Panc1 (cell line): ENCODE measurements at regions not wholly inside any gene's neighbourhood (a gene's known extent, or its start where the extent isn't known, plus 50 kb on each side); places are given as distances from the start of the nearest gene placed in this dataset.

ENCODE experiments used
- POLR2AphosphoS5 ChIP-seq: IDR thresholded peaks from 2 replicates; pipeline ENCODE4 v1.6.1; 2012; ENCODE audit warnings: mild to moderate bottlenecking, low read depth, low read length, moderate library complexity
- TF ChIP-seq, protein P1 (sequence below): fragments of 450-650 bp; IDR thresholded peaks from 2 replicates; pipeline ENCODE4 v1.5.1; 2017; ENCODE audit warnings: mild to moderate bottlenecking

DNA sequence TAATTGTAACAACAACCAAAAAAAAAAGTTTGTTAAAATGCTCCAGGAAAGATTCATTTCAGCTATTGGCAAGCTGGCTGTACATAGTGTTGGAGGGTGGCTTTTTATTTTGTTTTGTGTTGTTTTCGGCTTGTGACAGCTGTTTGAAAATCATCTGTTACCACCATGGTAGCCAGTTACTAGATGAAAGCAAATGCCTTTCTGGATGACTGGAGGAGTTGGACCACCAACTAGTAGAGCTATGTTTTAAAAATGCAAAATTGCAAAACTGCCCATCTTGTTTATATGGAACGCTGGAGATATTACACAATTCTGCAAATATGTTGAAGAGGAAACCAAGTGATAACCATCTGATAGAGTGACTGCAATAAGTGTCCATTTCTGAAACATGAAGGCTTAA lies 53.2 kb upstream of the TNIP3 start:
- TF ChIP-seq POLR2AphosphoS5, result no peak
- TF ChIP-seq, protein P1, sequence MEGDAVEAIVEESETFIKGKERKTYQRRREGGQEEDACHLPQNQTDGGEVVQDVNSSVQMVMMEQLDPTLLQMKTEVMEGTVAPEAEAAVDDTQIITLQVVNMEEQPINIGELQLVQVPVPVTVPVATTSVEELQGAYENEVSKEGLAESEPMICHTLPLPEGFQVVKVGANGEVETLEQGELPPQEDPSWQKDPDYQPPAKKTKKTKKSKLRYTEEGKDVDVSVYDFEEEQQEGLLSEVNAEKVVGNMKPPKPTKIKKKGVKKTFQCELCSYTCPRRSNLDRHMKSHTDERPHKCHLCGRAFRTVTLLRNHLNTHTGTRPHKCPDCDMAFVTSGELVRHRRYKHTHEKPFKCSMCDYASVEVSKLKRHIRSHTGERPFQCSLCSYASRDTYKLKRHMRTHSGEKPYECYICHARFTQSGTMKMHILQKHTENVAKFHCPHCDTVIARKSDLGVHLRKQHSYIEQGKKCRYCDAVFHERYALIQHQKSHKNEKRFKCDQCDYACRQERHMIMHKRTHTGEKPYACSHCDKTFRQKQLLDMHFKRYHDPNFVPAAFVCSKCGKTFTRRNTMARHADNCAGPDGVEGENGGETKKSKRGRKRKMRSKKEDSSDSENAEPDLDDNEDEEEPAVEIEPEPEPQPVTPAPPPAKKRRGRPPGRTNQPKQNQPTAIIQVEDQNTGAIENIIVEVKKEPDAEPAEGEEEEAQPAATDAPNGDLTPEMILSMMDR, result no peak
